ENCODE measurements at regions not wholly inside any gene's neighbourhood (a gene's known extent, or its start where the extent isn't known, plus 50 kb on each side); places are given as distances from the start of the nearest gene placed in this dataset.
"Not testable (repeated sequence)": the region's sequence is repeated elsewhere in the genome, so short reads cannot be mapped to it uniquely, and the experiment has no call there.

DNA sequence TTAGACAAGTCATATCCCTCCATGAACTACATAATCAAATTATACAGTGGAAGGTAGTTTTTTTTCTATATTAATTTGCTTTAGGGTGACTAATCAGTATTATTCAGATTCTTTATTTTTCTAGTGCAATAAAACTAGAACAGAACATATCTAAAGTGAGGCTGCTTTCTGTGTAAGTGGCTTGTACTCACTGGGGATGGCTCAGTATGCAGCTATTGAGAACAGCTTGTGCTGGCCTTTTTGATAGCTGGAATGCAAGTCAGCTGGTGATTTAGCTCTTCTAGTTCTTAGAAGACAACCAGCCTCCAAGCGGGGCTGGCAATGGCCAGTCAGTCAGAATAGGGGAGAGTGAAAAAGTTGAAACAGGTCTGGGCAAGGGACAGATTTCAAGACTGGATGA lies 119.4 kb downstream of the BLID start:
- H3K4me2 ChIP-seq (ENCODE audit: insufficient read depth, low read length) = no peak overlapping the region
- no peak overlapping the region for H3K4me3 ChIP-seq (ENCODE audit: insufficient read depth, low read length)
- no peaks in the 10 kb centered on the region for H3K79me2 ChIP-seq (ENCODE audit: insufficient read depth, low read length)
- no peak overlapping the region for H2AFZ ChIP-seq (ENCODE audit: low read length)
- no peaks in the 10 kb centered on the region for H4K20me1 ChIP-seq (ENCODE audit: insufficient read depth, low read length)
- H3K36me3 ChIP-seq (ENCODE audit: insufficient read depth, low read length) = no peaks in the 10 kb centered on the region
- no peak for DNase-seq (ENCODE audit: insufficient read length, low spot score, missing footprints)
- no peaks in the 10 kb centered on the region for H3K4me1 ChIP-seq (ENCODE audit: insufficient read depth, low read length)
- no peaks in the 10 kb centered on the region for H3K27me3 ChIP-seq (ENCODE audit: insufficient read depth, low read length)
- TF ChIP-seq, protein P1, sequence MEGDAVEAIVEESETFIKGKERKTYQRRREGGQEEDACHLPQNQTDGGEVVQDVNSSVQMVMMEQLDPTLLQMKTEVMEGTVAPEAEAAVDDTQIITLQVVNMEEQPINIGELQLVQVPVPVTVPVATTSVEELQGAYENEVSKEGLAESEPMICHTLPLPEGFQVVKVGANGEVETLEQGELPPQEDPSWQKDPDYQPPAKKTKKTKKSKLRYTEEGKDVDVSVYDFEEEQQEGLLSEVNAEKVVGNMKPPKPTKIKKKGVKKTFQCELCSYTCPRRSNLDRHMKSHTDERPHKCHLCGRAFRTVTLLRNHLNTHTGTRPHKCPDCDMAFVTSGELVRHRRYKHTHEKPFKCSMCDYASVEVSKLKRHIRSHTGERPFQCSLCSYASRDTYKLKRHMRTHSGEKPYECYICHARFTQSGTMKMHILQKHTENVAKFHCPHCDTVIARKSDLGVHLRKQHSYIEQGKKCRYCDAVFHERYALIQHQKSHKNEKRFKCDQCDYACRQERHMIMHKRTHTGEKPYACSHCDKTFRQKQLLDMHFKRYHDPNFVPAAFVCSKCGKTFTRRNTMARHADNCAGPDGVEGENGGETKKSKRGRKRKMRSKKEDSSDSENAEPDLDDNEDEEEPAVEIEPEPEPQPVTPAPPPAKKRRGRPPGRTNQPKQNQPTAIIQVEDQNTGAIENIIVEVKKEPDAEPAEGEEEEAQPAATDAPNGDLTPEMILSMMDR (IDR thresholded peaks at IDR 0.05; ENCODE audit: extremely low read depth, low read depth, low read length) = no peak
- H3K27ac ChIP-seq (ENCODE audit: low read depth, low read length) = no peak overlapping the region
- H3K9me3 ChIP-seq (ENCODE audit: low read depth, low read length) = no peaks in the 10 kb centered on the region

DNA sequence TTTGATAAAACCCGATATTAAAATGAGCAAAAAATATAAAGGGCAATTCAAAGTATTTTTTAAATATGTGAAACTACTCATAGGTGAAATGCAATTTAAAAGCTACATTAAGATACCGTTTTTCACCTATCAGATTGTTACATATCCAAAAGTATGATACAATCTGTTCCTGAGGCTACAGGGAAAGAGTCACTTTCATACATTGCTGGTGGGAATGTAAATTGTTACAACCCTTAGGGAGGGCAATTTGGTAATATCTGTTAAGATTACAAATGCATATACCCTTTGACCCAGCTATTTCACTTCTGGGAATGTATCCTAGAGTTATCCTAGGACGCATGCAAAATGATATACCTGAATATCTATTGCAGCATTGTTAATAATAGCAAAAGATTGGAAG lies 132.1 kb downstream of the BLID start:
- H3K4me2 ChIP-seq (ENCODE audit: insufficient read depth, low read length) = no peak overlapping the region
- H3K27me3 ChIP-seq (ENCODE audit: insufficient read depth, low read length) = peaks cover 3% of the 10 kb centered on the region
- H4K20me1 ChIP-seq (ENCODE audit: insufficient read depth, low read length) = no peaks in the 10 kb centered on the region
- H2AFZ ChIP-seq (ENCODE audit: low read length) = no peak overlapping the region
- H3K27ac ChIP-seq (ENCODE audit: low read depth, low read length) = no peak overlapping the region
- DNase-seq (ENCODE audit: insufficient read length, low spot score, missing footprints) = no peak
- H3K4me3 ChIP-seq (ENCODE audit: insufficient read depth, low read length) = no peak overlapping the region
- H3K9me3 ChIP-seq (ENCODE audit: low read depth, low read length) = no peaks in the 10 kb centered on the region
- H3K36me3 ChIP-seq (ENCODE audit: insufficient read depth, low read length) = no peaks in the 10 kb centered on the region
- no peaks in the 10 kb centered on the region for H3K4me1 ChIP-seq (ENCODE audit: insufficient read depth, low read length)
- H3K79me2 ChIP-seq (ENCODE audit: insufficient read depth, low read length) = no peaks in the 10 kb centered on the region
- TF ChIP-seq, protein P1 (IDR thresholded peaks at IDR 0.05; ENCODE audit: extremely low read depth, low read depth, low read length) = no peak

DNA sequence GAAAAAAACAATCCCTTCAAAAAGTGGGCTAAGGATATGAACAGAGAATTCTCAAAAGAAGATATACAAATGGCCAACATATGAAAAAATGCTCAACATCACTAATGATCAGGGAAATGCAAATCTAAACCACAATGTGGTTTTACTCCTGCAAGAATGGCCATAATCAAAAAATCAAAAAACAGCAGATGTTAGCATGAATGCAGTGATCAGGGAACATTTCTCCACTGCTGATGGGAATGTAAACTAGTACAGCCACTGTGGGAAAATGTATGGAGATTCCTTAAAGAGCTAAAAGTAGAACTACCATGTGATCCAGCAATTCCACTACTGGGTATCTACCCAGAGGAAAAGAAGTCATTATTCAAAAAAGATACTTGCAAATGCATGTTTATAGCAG lies 138.1 kb downstream of the BLID start:
- not testable (repeated sequence) for H3K4me3 ChIP-seq (ENCODE audit: insufficient read depth, low read length); H2AFZ ChIP-seq (ENCODE audit: low read length); H3K9me3 ChIP-seq (ENCODE audit: low read depth, low read length); H3K36me3 ChIP-seq (ENCODE audit: insufficient read depth, low read length); H3K27ac ChIP-seq (ENCODE audit: low read depth, low read length); H3K79me2 ChIP-seq (ENCODE audit: insufficient read depth, low read length); H3K4me1 ChIP-seq (ENCODE audit: insufficient read depth, low read length); H3K27me3 ChIP-seq (ENCODE audit: insufficient read depth, low read length); H4K20me1 ChIP-seq (ENCODE audit: insufficient read depth, low read length); H3K4me2 ChIP-seq (ENCODE audit: insufficient read depth, low read length); DNase-seq (ENCODE audit: insufficient read length, low spot score, missing footprints)

DNA sequence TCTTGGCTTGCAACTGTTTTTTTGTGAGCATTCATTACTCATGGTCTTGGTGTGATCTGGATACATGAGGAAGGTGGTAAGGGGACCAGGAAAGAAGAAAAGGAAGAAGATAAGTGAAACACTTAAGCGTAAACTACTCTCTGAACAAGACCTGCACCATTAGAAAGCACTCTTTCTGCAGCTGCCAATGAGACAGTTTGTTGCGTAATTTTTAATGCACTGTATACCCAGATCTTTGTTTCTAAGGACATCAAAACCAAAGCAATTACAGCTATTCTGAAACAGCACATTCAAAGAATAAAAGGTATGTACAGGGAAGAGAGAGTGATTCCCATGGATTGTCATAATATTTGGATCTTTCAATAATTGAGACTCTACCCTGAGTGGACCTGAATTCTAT lies 147.4 kb downstream of the BLID start:
- H3K4me2 ChIP-seq (ENCODE audit: insufficient read depth, low read length) = no peak overlapping the region
- H3K36me3 ChIP-seq (ENCODE audit: insufficient read depth, low read length) = no peaks in the 10 kb centered on the region
- H3K27ac ChIP-seq (ENCODE audit: low read depth, low read length) = no peak overlapping the region
- no peaks in the 10 kb centered on the region for H3K27me3 ChIP-seq (ENCODE audit: insufficient read depth, low read length)
- no peaks in the 10 kb centered on the region for H3K9me3 ChIP-seq (ENCODE audit: low read depth, low read length)
- no peak overlapping the region for H2AFZ ChIP-seq (ENCODE audit: low read length)
- TF ChIP-seq, protein P1 (IDR thresholded peaks at IDR 0.05; ENCODE audit: extremely low read depth, low read depth, low read length) = no peak
- H3K79me2 ChIP-seq (ENCODE audit: insufficient read depth, low read length) = no peaks in the 10 kb centered on the region
- H3K4me1 ChIP-seq (ENCODE audit: insufficient read depth, low read length) = peaks cover 18% of the 10 kb centered on the region
- H4K20me1 ChIP-seq (ENCODE audit: insufficient read depth, low read length) = no peaks in the 10 kb centered on the region
- no peak for DNase-seq (ENCODE audit: insufficient read length, low spot score, missing footprints)
- H3K4me3 ChIP-seq (ENCODE audit: insufficient read depth, low read length) = no peak overlapping the region
